Rectal smooth muscle tissue (tissue), 1 donor: ENCODE measurements at regions not wholly inside any gene's neighbourhood (a gene's known extent, or its start where the extent isn't known, plus 50 kb on each side); places are given as distances from the start of the nearest gene placed in this dataset.

Experiments used
- H3K27ac ChIP-seq: one replicate; pipeline ENCODE4 v1.7.0; 2013; ENCODE audit warnings: low read depth, low read length, inconsistent platforms
- H3K27me3 ChIP-seq: one replicate; pipeline ENCODE4 v1.7.0; 2013; ENCODE audit warnings: low read length; ENCODE audit not compliant: control insufficient read depth, insufficient read depth
- H3K36me3 ChIP-seq: one replicate; pipeline ENCODE4 v1.7.0; 2013; ENCODE audit warnings: low read length; ENCODE audit not compliant: control insufficient read depth, insufficient read depth
- H3K4me1 ChIP-seq: one replicate; pipeline ENCODE4 v1.7.0; 2013; ENCODE audit warnings: low read length; ENCODE audit not compliant: control insufficient read depth, insufficient read depth
- H3K4me3 ChIP-seq: one replicate; pipeline ENCODE4 v1.7.0; 2013; ENCODE audit warnings: low read length
- H3K9ac ChIP-seq: one replicate; pipeline ENCODE4 v1.7.0; 2013; ENCODE audit warnings: low read length

DNA sequence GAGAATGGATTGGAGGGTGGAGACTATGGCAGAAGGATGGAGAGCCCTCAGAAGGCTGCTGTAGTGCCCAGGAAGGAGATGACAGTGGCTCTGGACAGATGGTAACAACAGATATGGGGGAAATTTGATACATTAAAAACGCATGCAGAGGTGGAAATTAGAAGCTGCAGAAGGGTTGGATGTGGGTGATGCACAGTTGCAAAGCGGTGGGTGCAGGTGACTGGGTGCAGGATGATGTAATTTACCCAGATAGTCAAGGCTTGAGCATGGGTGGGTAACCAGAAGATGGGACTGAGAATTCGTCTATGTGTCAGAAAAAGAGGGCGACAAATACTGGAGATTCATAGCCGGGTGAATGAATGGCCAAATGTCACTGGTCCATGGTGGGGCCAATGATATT, 570.3 kb downstream of the MN1 start:
- Histone ChIP-seq H3K27ac (no peak overlapping the region), H3K9ac (no peak overlapping the region), H3K4me3 (no peak overlapping the region), H3K36me3 (no peaks in the 10 kb centered on the region), H3K27me3 (no peaks in the 10 kb centered on the region), H3K4me1 (no peaks in the 10 kb centered on the region)

DNA sequence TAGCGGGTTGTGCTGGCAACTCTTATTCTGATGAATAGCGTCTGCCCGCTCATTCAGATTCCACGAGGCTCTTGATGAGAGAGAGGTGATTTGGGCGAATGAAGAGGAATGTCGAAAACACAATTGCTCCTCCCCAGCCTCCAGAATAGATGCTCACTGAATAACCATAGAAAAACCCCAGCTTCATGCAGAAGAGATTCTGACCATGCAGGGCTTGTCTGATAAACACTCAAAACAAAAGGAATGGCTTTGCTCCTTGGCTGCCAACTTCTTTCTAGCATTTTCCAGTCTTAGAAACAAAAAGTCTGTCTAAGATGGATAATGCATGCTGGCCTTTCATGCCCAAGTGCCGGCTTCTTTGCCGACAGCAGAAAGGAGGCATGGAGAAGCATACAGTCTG, 569.5 kb downstream of the MN1 start:
- Histone ChIP-seq H3K9ac (no peak overlapping the region), H3K27me3 (peaks cover 2% of the 10 kb centered on the region), H3K4me3 (no peak overlapping the region), H3K27ac (no peak overlapping the region), H3K4me1 (no peaks in the 10 kb centered on the region), H3K36me3 (no peaks in the 10 kb centered on the region)

DNA sequence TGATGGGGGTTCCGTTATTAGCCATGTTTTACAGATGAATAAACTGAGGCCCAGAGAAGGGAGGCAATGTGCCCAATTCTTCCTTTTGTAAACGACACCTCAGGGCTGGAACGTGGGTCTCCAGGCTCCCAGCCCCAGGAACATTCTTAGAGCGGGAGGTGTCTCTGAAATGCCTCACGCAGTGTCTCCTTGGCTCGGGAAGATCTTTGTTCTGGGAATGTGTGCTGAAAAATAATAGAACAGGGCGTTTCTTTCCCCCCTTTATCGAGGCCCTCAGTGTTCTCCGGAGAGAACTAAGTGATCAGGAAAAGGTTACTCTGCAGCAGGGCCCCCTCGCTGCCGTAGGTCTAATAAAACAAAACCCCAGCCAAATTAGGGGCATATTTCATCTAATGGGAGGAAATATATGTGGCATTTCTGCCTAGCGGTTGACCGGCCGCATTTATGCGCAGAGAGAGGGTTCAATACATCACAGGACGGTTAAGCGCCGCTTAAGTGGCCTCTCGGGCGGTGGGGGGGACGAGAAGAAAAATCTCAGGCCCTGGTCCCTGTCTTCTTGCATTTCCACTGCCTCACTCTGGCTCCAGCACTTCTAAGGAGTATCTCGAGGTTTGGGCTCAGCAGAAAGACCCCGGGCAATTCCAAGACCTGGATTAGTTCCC, 564.3 kb downstream of the MN1 start:
- H3K36me3 ChIP-seq: no peaks in the 10 kb centered on the region
- H3K27ac ChIP-seq: no peak overlapping the region
- H3K4me3 ChIP-seq: no peak overlapping the region
- H3K9ac ChIP-seq: no peak overlapping the region
- peaks cover 7% of the 10 kb centered on the region for H3K4me1 ChIP-seq
- peaks cover 3% of the 10 kb centered on the region for H3K27me3 ChIP-seq

DNA sequence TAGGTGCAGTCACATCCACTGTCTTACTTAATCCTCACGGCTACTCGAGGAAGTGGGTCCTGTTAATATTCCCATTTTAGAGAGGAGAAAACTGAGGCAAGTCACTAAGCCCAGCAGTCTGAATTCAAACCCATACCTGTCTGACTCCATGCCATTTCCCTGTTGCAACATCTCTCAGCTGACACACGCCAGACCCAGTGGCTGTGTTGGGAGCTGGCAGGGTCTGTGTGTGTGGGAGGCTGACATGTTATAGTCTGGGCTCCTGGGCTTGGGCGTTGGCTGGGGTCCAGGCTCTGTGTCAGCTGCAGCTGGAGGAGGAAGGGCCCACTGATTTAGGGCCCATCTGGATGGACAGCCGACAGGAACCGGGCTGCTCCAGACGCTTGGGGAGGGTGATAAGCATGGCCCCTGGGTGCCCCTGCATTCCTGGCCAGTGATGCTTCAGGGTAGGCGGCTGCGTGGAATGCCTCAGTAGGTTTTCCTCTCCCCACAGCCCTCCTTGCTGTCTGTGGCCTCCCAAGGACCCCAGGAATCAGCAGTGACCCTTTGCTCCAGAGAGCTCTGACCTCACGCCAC, 562.5 kb downstream of the MN1 start:
- Histone ChIP-seq H3K4me3 (no peak overlapping the region), H3K36me3 (no peaks in the 10 kb centered on the region), H3K27ac (no peak overlapping the region), H3K27me3 (peaks cover 3% of the 10 kb centered on the region), H3K4me1 (peaks cover 7% of the 10 kb centered on the region), H3K9ac (peak overlapping the region; percentile 30)

DNA sequence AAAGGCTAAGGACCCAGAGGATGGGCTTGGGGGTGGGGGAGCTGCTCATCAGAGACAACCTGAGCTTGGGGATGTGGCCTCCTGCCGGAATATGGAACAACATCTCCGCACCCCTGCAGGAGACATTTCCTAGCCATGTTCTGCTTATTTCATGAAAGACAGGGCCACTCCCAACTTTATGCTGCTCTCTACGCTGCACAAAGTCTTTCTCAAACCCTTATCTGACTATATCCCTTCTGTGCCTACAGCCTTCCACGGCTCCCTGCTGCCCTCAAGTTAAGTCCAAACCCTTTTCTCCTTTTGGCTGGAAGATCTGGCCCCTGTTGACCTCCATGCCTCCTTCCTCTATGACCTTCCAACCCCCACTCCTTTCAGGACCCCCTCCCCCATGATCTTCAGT, 562.0 kb downstream of the MN1 start:
- Histone ChIP-seq H3K9ac (no peak overlapping the region), H3K36me3 (no peaks in the 10 kb centered on the region), H3K4me3 (no peak overlapping the region), H3K27me3 (peaks cover 3% of the 10 kb centered on the region), H3K27ac (no peak overlapping the region), H3K4me1 (peaks cover 7% of the 10 kb centered on the region)

DNA sequence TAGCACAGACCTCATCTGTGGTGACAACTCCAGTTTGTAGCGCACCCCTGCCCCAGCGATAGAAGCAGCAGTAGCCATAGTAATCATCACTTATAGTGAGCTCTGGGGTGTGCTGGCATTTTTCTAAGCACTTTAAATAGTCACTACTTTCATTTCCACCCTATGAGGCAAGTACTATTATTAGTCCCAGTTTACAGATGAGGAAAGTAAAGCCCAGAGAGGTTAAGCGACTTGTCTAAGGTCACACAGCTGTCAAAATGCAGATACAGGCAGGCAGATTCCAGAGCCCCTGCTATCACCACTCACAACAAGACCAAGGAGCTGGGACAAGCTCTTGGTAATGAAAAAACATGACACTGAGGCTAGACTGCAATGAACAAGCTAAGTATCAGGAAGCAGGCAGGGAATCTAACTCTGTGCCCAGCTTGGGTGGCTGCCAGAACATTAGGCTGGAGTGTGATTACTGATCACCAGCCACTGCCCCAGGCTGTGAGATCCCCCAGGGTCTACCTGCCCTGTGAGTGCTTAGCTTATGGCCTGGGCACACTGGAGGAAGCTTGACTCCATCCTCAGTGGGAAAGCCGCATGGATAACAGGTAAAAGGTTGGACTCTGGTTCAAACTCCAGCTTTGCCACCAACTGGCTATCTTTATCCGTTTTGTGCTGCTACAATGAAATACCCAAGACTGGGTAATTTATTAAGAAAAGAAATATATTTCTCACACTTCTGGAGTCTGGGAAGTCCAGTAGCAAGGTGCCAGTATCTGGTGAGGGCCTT, 561.1 kb downstream of the MN1 start:
- no peak overlapping the region for H3K9ac ChIP-seq
- H3K4me1 ChIP-seq: peaks cover 7% of the 10 kb centered on the region
- H3K4me3 ChIP-seq: no peak overlapping the region
- no peaks in the 10 kb centered on the region for H3K36me3 ChIP-seq
- H3K27me3 ChIP-seq: peaks cover 3% of the 10 kb centered on the region
- no peak overlapping the region for H3K27ac ChIP-seq

DNA sequence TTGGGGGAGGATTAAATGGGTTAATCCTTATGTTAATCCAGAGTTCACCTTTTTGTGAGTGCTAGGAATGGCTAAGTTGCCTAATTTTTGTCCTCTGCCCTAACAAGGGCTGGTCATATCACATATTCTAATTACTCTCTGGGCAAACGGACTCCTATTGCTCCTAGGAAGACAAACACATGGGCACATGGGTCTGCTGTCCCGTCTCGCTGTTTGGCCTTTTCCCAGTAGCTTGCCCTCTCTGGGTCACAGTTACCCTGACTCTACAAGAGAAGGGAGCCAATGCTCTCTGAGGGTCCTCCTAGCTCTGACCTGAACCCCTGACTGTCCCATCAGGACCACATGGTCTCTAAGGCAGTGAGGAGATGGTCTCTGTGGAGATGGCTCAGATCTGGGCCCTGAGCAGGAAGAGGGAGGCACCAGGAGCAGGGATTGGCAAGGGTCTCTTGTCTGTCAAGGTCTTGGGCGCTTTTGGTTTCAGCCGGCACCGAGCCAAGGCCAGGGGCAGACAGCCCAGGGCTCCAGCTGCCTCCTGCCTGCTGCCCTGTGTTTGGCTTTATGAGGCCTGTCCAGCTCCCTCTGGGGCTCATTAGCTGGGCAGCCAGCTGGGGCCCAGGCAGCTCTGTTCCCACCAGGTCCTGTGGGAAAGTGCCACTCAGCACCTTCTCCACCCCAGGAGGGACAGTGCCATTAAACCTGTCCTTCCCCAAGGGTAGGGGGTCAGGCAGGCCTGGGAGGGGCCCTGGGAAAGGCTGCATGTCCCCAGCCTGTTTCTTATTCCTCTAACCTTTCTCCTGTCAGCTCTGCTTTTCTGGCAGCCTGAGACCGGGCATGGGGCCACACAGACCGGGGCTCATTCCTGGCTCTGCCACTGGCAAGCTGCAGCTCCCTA, 559.9 kb downstream of the MN1 start:
- Histone ChIP-seq H3K9ac (no peak overlapping the region), H3K27ac (no peak overlapping the region), H3K36me3 (no peaks in the 10 kb centered on the region), H3K4me1 (peaks cover 7% of the 10 kb centered on the region), H3K4me3 (no peak overlapping the region), H3K27me3 (peaks cover 3% of the 10 kb centered on the region)

DNA sequence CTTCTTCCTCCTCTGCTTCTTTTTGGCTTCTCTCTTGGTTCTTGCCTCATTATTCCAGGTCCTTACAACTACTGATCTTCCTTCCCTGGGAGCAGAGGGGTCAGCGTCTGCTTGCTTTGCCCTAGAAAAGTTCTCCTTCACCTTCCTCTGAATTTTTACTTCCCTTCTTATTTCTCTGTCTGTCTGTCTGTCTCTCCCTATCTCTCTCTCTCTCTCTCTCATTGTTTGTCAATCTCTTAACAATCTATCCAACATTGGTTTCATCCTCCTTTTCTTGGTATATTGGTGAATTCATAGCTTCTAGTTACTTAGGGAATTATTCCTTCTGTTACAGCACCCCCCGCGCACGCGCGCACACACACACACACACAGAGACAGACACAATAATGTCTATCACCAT, 559.1 kb downstream of the MN1 start:
- Histone ChIP-seq H3K9ac (no peak overlapping the region), H3K27me3 (no peaks in the 10 kb centered on the region), H3K4me3 (no peak overlapping the region), H3K27ac (no peak overlapping the region), H3K4me1 (peaks cover 7% of the 10 kb centered on the region), H3K36me3 (no peaks in the 10 kb centered on the region)

DNA sequence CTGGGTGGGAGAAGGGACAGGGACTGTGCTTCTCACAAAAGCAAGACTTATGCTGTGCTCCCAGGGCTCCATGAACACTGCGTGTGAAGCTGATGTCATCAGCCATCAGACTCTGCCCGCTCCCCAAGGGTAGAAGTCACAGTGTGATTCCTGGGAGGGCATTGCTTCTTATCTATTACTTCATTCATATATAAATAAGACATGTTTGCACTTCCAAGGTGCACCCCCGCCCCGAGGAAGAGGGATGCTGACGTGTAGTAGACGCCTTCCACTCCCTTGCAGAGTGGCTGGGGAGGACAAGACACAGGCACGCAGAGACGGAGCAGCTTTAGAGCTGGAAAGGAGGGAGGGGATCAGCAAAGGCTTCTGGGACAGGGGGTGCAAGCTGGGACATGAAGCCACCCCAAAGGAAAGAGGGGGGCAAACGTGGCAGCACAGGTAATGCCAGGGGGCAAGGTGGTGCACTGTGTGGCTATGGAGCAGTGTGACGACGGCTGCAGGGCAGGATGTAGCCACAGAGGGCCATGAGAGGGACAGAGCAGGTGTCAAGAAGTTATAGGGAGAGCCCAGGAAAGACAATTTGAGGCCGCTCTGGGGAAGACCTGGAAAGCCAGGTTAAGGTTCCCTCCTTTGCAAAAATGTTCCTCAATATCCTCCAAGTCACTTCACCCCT, 558.5 kb downstream of the MN1 start:
- peaks cover 7% of the 10 kb centered on the region for H3K4me1 ChIP-seq

DNA sequence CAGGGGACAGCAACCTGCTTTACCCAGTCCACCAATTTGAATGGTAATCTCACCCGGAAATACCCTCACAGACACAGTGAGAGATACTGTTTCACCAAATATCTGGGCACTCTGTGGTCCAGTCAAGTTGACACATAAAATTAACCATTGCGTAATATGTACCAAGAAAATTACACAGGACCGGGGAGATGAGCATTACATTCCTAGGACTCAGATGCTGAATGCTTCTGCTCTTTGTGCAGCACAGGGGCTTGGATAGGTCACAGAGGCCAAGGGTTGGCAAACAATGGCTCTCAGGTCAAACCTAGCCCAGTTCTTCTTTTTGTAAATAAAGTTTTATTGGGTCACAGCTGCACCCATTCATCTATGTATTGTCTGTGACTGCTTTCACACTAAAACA, 557.2 kb downstream of the MN1 start:
- H3K4me3 ChIP-seq: no peak overlapping the region
- no peaks in the 10 kb centered on the region for H3K27me3 ChIP-seq
- H3K9ac ChIP-seq: no peak overlapping the region
- peaks cover 1% of the 10 kb centered on the region for H3K4me1 ChIP-seq
- no peaks in the 10 kb centered on the region for H3K36me3 ChIP-seq
- no peak overlapping the region for H3K27ac ChIP-seq

More for the DNA sequence above, 558.5 kb downstream of the MN1 start:
- Histone ChIP-seq H3K27ac (no peak overlapping the region), H3K9ac (no peak overlapping the region), H3K36me3 (no peaks in the 10 kb centered on the region), H3K27me3 (no peaks in the 10 kb centered on the region), H3K4me3 (no peak overlapping the region)

DNA sequence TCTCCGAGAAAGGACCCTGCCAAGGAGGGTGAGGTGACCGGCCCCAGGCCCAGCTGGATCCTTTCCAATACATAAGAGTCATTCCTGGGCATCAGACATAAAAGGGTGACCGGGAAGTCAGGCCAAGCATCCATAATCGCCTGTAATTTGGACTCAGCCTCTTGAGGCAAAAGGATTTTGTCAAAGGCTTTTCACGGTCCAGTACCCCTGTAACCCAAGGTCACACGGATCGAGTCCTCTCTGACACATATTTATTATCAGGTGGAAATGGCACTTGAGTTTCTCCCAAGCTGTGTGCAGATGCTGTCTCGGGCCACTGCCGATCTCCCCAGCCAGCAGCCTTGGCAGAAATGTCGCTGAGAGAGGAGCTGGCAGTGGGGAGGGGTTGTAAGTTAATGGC, 556.5 kb downstream of the MN1 start:
- H3K27ac ChIP-seq: no peak overlapping the region
- no peaks in the 10 kb centered on the region for H3K4me1 ChIP-seq
- no peaks in the 10 kb centered on the region for H3K36me3 ChIP-seq
- no peak overlapping the region for H3K4me3 ChIP-seq
- no peaks in the 10 kb centered on the region for H3K27me3 ChIP-seq
- H3K9ac ChIP-seq: no peak overlapping the region

DNA sequence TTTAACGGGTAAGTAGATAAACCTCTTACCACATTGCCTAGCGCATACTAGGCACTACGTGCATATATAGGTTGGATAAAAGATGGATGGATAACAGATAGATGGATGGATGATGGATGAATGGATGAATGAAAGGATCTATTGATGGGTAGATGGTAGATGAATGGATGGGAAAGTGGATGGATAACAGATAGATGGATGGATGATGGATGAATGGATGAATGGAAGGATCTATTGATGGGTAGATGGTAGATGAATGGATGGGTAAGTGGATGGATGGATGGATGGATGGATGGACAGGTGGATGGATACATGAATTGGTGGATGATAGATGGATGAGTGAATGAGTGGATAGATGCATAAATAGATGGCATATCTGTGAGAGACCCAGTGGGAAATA, 555.0 kb downstream of the MN1 start:
- Histone ChIP-seq H3K36me3 (no peaks in the 10 kb centered on the region), H3K9ac (no peak overlapping the region), H3K4me1 (no peaks in the 10 kb centered on the region), H3K27ac (no peak overlapping the region), H3K27me3 (no peaks in the 10 kb centered on the region), H3K4me3 (no peak overlapping the region)
